Inflammatory macrophage treated with lipopolysaccharide for 1 hour (primary cell): ENCODE measurements at regions not wholly inside any gene's neighbourhood (a gene's known extent, or its start where the extent isn't known, plus 50 kb on each side); places are given as distances from the start of the nearest gene placed in this dataset.
"Not testable (repeated sequence)": the region's sequence is repeated elsewhere in the genome, so short reads cannot be mapped to it uniquely, and the experiment has no call there.

Experiments
- DNase-seq, 2 donors: peaks; one replicate each; pipeline ENCODE4 v3.0.0-alpha.2; 2020 to 2022

DNA sequence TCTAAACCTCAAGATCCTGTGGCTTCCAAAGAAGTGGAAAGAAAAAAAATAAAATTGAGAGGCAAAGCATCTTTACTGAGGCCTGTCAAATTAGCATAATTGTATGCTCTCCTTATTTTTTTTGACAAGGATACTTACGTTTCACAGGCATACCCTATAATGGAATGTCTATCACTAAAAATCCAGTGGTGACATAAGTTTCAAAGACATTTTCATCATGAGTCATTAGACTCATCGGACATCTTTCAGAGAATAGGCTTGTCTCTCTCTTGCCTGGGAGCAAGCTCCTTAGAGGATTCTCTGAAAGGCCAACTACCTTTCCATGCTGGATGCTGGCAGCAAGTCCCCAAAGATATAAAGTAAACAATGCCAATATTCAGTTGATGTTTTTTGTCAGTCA lies 380.7 kb upstream of the STEAP1 start:
- no peak for DNase-seq

DNA sequence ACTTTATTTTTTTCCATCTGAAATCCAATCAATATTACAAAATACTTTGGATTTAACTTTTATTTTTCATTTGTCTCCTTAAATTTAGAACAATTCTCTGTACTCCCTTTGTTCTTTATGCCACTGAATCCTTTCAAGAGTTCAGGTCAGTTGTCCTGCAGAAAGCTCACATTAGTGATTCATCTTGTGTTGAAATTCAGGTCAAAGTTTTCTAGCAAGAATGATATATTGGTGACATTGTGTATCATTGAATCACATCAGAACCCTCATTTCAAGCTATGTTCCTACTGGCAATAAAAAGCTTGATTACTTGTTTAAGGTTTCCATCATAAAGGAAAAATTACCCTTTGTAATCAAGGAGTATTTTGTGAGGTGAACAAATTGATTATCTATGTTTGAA lies 378.8 kb upstream of the STEAP1 start:
- no peak for DNase-seq

DNA sequence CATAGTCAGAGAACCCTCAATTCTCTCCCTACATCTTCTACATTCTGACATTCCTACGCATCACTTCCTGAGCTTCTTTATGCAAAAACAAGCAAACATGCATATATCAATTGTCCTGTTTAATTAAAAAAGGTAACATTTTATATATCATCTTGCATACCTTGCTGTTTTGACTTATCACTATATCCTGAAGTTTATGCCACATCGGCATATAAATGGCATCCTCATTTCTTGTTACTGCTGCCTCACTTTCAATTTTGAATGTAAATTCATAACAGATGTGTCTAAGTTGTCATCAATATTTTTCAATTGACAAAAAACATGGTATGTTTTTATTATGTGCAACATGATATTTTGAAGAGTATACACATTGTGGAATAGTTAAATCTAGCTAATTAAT lies 377.3 kb upstream of the STEAP1 start:
- DNase-seq, result no peak

DNA sequence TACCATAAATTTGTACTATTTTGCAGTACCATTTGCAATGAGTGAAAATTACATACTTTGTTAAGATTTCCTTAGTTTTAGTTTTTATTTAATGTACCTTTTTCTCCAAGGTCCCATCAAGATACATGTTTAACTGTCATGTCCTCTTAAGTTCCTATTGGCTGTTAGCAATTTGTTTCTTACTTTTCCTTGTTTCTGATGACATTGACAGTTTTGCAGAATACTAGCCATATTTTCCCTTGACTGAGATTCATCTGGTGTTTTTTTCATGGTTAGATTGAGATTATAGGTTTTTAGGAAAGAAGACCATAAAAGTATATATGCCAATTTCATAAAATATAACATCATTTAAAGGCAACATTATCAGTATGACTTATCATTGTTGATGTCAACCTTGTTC lies 376.8 kb upstream of the STEAP1 start:
- no peak for DNase-seq

- DNase-seq, result no peak
These were observed 374.0 kb upstream of the STEAP1 start for GRCh38 chr7:89780291-89780690.

DNA sequence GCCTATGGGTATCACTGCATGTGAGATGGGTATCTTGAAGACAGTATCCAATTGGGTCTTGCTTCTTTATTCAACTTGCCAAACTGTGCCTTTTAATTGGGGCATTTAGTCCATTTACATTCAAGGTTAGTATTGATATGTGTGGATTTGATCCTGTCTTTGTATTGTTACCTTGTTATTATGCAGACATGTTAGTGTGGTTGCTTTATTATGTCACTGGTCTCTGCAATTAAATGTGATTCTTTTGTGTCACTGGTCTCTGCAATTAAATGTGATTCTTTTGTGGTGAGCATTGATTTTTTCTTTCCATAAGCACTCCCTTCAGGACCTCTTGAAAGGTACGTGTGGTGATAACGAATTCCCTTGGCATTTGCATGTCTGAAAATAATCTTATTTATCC lies 357.8 kb upstream of the STEAP1 start:
- no peak for DNase-seq

GRCh38 chr7:89797965-89798598 lies 356.2 kb upstream of the STEAP1 start:
- DNase-seq, result no peak

- no peak for DNase-seq
These were observed 355.7 kb upstream of the STEAP1 start for GRCh38 chr7:89798599-89798996.

DNA sequence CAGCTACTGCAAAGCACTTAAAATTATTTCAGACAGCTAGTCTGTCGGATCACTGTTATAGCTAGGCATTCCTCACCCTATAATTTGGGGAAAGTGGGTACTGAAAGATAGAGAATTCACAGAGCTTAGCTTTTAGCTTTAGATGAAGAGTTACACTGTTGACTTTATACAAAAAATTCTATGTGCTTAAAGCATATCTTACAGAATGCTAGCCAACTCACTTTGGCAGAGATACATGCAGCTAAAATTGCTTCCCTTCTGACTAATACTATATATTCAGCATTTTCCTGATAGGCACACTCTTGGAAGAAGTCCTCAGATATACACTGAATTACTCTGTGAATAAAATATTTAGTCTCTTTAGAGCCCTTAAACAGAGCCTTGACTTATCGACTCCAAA lies 353.5 kb upstream of the STEAP1 start:
- DNase-seq, result no peak

DNA sequence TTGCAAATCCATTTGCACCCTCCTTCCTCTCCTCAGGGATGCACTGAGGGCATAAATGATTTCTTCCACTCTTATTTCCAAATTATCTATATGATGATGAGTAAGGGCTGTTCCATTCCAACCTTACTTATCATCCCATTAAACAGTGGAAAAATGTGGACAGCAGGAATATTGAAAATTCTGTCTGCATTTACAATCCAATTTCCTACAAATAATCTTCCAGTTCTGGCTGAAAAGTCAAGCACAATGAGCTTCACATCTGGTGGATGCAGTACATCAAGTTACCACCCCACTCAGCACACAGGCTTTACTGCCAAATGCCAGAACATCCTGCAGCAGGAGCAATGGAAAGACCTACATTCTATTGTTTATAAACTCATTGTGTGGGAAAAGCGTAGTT lies 345.0 kb upstream of the STEAP1 start:
- DNase-seq, result no peak

DNA sequence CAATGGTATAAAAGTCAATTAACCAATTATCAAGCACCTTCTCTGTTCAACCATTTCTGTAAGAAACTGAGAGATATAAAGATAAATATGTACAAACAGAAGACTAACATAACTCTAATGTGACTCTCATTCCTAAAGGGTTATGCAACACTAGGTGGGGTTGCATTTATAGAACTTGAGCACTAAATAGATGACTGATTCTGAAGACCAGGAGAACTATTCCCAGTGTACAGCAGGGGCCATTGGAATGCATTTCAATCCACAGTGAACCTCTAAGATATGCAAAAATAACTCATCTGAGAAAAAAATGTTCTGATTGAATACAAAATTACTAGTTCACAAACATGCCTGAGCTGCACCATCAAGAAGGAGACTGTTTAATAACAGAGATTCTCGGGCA lies 341.2 kb upstream of the STEAP1 start:
- DNase-seq, result no peak

GRCh38 chr7:89826121-89826520 lies 328.1 kb upstream of the STEAP1 start:
- DNase-seq, result no peak

DNA sequence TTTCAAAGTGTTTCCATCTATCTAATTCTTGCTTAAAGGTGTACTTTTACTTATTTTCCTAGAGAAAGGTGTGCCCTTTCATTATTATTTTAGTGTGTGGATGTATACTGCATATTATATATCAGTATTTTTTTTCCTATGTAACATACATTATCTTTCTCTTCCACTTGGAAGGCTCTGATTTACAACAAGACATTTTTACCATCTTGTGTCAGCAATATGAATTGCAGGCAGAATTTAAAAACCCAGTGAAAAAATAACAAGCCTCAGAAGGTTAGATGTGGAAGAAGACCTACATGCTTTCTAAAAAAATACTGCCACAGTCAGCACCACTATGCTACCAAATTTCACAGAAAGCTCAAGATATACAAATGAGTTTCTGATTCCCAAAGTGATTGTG lies 327.7 kb upstream of the STEAP1 start:
- DNase-seq, result no peak

DNA sequence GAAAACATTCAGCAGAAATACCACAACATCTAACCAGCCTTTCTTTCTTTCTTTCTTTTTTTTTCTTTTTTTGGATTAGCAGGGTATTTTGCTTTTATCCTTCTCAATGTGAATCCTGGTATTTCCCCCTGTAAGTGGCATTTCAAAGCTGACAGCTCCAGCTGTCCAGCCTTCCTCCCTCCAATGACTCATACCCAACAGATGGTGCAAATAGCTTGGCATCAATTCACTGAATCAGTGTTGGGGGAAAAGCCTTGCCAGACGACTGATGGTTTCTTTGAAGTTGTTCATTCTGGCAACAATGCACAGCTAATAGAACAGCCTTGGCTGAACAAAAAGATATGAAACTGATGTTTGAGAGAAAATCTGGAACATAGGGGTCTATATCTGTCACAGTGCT lies 316.8 kb upstream of the STEAP1 start:
- DNase-seq, result no peak

- DNase-seq, result no peak
These were observed 314.9 kb upstream of the STEAP1 start for GRCh38 chr7:89839329-89839728.

DNA sequence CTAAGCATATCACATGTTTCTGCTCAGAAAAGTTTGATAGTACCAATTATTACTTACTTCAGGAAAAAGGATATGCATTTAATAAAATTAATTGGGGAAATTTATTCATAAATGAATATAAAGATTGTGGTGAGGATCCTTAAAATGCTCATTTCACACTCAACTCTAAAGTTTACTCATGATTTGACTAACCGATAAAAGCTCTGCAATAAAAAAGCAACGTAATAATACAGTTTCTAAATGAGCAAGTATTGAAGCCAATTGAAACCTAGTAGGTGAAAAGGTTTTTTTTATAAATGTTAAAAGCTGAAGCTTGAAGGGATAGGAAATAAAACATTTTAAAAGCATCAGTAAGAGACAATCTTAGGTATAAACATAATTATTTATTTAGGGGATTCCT lies 308.3 kb upstream of the STEAP1 start:
- DNase-seq, result no peak

DNA sequence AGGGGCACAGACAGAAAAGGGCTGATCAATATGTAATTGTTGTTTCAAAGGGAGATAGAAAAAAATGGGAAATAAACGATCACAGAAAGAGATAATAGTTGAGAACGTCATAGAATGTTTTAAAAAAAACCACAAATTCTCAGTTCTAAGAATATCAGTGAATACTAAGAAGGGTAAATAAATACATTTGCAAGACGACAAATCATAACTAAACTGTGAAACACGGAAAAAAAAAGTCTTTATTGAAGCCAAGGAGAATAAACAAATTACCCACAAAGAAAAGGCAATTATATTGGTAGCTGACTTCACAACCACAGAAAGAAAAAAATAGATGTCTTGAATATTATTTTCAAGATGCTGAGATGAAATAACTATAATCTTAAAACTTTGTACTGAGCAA lies 305.2 kb upstream of the STEAP1 start:
- no peak for DNase-seq

- not testable (repeated sequence) for DNase-seq
These were observed 297.2 kb upstream of the STEAP1 start for GRCh38 chr7:89857053-89857452.

GRCh38 chr7:89857767-89858166 lies 296.5 kb upstream of the STEAP1 start:
- no peak for DNase-seq

GRCh38 chr7:89887489-89887888 lies 266.8 kb upstream of the STEAP1 start:
- DNase-seq, result no peak

- DNase-seq, result no peak
These were observed 245.5 kb upstream of the STEAP1 start for GRCh38 chr7:89908736-89909135.

- DNase-seq, result no peak
These were observed 239.6 kb upstream of the STEAP1 start for GRCh38 chr7:89914711-89915110.

GRCh38 chr7:89926194-89926593 lies 228.1 kb upstream of the STEAP1 start:
- DNase-seq, result no peak

DNA sequence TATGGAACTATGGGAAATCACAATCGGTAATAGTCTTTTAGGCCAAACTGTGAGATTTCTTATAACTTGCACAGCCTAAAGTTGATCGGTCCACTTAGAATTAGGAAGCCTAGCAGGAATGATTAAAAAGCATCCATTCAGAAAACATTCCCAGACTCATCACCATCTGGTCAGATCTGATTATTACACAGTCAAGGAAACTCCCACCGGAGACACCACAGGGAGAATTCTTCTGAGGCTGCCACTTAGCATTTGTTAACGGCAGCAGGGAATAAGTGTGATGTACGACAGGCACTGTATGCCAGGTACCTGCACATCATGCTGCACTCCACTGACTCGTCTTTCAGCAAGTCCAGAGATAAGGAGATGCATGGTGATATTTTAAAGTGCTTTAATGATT lies 227.6 kb upstream of the STEAP1 start:
- no peak for DNase-seq

DNA sequence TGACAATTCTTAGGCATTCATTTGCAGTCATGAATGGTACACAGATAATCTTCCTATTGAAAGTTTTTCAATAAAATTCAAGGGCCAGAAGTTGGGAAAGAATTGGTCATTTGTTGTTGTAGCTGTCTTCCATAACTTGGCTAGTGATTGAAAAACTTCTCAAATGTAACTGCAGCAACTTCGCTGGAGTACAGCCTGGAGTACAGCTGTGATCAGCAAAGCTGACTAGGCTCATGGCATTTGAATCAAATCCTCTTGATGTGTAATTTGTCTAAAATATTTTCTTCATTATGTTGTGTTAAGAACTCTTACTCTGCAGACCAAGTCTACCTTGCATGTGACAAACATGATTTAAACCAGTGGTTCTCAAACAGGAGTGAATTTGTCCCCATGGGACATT lies 226.5 kb upstream of the STEAP1 start:
- DNase-seq, result no peak

DNA sequence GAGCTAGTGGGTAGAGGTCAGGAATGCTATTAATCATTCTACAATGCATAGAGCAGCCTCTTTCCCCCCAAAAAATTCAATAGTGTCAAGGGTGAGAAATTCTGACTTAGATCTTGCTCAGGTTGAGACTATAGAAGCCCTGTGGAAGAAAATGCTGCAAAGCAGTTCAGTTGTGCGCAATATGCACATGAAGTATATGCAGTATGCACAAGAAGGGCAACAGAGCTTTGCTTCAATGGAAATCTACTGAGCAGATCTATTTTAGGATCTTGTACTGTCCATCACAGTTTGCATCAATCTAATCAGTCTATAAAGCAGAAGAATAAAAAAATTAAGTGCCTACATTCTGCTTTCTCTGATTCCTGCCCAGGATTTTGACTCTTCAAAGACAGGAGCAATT lies 225.8 kb upstream of the STEAP1 start:
- DNase-seq, result no peak
